A673 (cell line): ENCODE measurements at regions not wholly inside any gene's neighbourhood (a gene's known extent, or its start where the extent isn't known, plus 50 kb on each side); places are given as distances from the start of the nearest gene placed in this dataset.

Source experiments
- BruUV-seq: library from RNA; stranded (reverse); fragments of 400-500 nt; replicated peaks from 2 replicates; lab custom pipeline; 2021; lab: Mats Ljungman, UMichigan
- CTCF ChIA-PET: fragments of 300-600 bp; sonication (Branson Sonifier 250); formaldehyde crosslinking; loops from one replicate; lab custom pipeline; 2022; ENCODE audit warnings: antibody characterized with exemption; lab: Charles Lee
- POLR2A ChIA-PET: fragments of 300-600 bp; sonication (Branson Sonifier 250); formaldehyde crosslinking; loops from one replicate; lab custom pipeline; 2022; ENCODE audit warnings: antibody characterized with exemption; ENCODE audit not compliant: low non-redundant PET; lab: Charles Lee
- DNase-seq: peaks from one replicate; pipeline ENCODE4 v3.0.0-alpha.2; 2015; ENCODE audit warnings: low spot score
- H3K27ac ChIP-seq: fragments of 200-600 bp; sonication (generic); 2 replicates; pipeline ENCODE4 v1.5.1; 2016; ENCODE audit warnings: mixed run types, low read depth, mild to moderate bottlenecking, mixed read lengths, antibody characterized with exemption, low read length; ENCODE audit not compliant: poor library complexity, severe bottlenecking
- H3K27me3 ChIP-seq: fragments of 200-600 bp; sonication (generic); replicated peaks from 2 replicates; pipeline ENCODE4 v1.6.1; 2017; ENCODE audit warnings: mixed run types, low read depth, mild to moderate bottlenecking, mixed read lengths, antibody characterized with exemption, low read length; ENCODE audit not compliant: insufficient read depth, poor library complexity
- H3K36me3 ChIP-seq: fragments of 200-600 bp; sonication (generic); 2 replicates; pipeline ENCODE4 v1.6.1; 2016; ENCODE audit warnings: mixed run types, mild to moderate bottlenecking, mixed read lengths, antibody characterized with exemption, low read length; ENCODE audit not compliant: insufficient read depth, poor library complexity, severe bottlenecking
- H3K4me1 ChIP-seq: fragments of 200-600 bp; sonication (generic); 2 replicates; pipeline ENCODE4 v1.6.1; 2017; ENCODE audit warnings: mixed run types, mild to moderate bottlenecking, mixed read lengths, antibody characterized with exemption, low read length; ENCODE audit not compliant: insufficient read depth, poor library complexity, severe bottlenecking
- H3K4me3 ChIP-seq: fragments of 200-600 bp; sonication (generic); 2 replicates; pipeline ENCODE4 v1.5.1; 2016; ENCODE audit warnings: low read depth, mixed run types, mild to moderate bottlenecking, mixed read lengths, low read length; ENCODE audit not compliant: poor library complexity, severe bottlenecking
- H3K9me3 ChIP-seq: fragments of 200-600 bp; sonication (generic); 2 replicates; pipeline ENCODE4 v1.6.1; 2016; ENCODE audit warnings: mixed run types, low read depth, mild to moderate bottlenecking, mixed read lengths, antibody characterized with exemption, low read length; ENCODE audit not compliant: poor library complexity, severe bottlenecking
- CTCF ChIP-seq: fragments of 300-800, 200-600 bp; sonication (generic); conservative IDR thresholded peaks from 2 replicates; pipeline ENCODE4 v1.5.1; 2017; ENCODE audit warnings: low read depth, mild to moderate bottlenecking, antibody characterized with exemption, low read length, moderate library complexity, mixed read lengths
- EZH2 ChIP-seq: fragments of 200-600 bp; sonication (generic); IDR thresholded peaks from 2 replicates; pipeline ENCODE4 v1.6.1; 2017; ENCODE audit warnings: borderline replicate concordance, low read depth, mild to moderate bottlenecking, mixed read lengths, antibody characterized with exemption, low read length; ENCODE audit not compliant: poor library complexity, severe bottlenecking
- intact Hi-C: fragments of 100-400 bp; cut with micrococcal nuclease; formaldehyde crosslinking; loops from one replicate; pipeline ENCODE4 v1.10.0; 2022; ENCODE audit not compliant: unreplicated experiment

DNA sequence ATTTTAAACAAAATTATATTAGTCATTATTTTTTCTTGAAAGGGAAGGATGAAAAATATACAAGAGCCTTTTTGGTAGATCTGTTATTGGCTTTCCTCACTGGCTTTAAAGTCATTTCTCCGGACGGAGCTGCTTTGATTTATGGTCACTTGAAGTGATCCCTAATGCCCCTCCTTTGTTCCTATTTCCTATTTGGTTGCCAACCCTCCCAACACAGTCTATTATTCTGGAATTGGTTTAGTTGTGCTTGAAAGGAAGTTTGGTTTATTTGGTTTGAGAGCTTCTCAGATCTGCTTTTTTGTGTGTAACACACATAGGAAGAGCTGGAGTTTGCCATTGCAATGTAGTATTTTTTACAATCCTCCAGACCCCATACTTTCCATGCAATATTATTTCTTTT is 347.9 kb downstream of the RFPL4B start:
- POLR2A ChIA-PET, result no interaction called here
- Histone ChIP-seq H3K27me3 (no peaks in the 10 kb centered on the region), H3K27ac (no peak overlapping the region)

GRCh38 chr6:112697265-112697664 is 350.1 kb downstream of the RFPL4B start:
- ChIA-PET CTCF (no interaction called here), POLR2A (no interaction called here)
- no peak overlapping the region for H3K27ac ChIP-seq
- no peak overlapping the region for H3K4me3 ChIP-seq
- TF ChIP-seq EZH2 (no peak), CTCF (no peak)
- H3K4me1 ChIP-seq, result peaks cover 22% of the 10 kb centered on the region
- intact Hi-C loops, result no loop called here
- DNase-seq, result no peak
- no peaks in the 10 kb centered on the region for H3K36me3 ChIP-seq
- no TSS peak for BruUV-seq
- no peaks in the 10 kb centered on the region for H3K9me3 ChIP-seq
- H3K27me3 ChIP-seq, result no peaks in the 10 kb centered on the region

More for the DNA sequence above, 347.9 kb downstream of the RFPL4B start:
- CTCF ChIA-PET, result no interaction called here
- BruUV-seq, result no TSS peak
- H3K4me3 ChIP-seq, result no peak overlapping the region
- H3K36me3 ChIP-seq, result no peaks in the 10 kb centered on the region
- peaks cover 41% of the 10 kb centered on the region for H3K4me1 ChIP-seq
- intact Hi-C loops, result no loop called here
- peak; percentile 83 for DNase-seq
- no peaks in the 10 kb centered on the region for H3K9me3 ChIP-seq
- TF ChIP-seq CTCF (no peak), EZH2 (no peak)

DNA sequence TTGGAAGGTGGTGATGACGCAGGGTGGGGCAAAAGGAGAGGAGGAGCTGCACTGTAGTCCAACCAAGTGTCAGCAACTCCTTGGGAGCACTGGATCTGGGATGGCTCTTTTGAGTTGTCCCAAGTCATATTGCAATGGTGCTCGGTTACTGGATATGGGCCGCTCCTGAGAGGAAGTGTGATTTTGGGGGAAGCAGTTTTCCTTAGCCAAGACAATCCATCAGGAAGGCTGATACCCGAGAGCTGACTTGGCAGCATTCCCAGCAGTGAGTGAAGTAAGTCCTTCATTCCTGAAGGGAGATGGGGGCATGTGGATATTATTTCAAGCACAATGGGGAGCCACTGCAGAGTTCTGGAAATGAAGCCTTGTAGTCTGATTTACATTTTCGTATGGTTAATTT is 354.1 kb downstream of the RFPL4B start:
- BruUV-seq, result no TSS peak
- ChIA-PET POLR2A (interaction anchor here (0.5 kb wide), 1 partner anchor 167 kb away, joined by 3 read pairs; no protein-coding TSS in a partner anchor), CTCF (no interaction called here)
- DNase-seq, result peak; percentile 53
- no peaks in the 10 kb centered on the region for H3K36me3 ChIP-seq
- TF ChIP-seq EZH2, result no peak
- no peak for TF ChIP-seq CTCF
- no peak overlapping the region for H3K27ac ChIP-seq
- peaks cover 4% of the 10 kb centered on the region for H3K4me1 ChIP-seq
- H3K4me3 ChIP-seq, result no peak overlapping the region
- no peaks in the 10 kb centered on the region for H3K27me3 ChIP-seq
- no peaks in the 10 kb centered on the region for H3K9me3 ChIP-seq
- intact Hi-C loops, result no loop called here
